ENCODE measurements at regions not wholly inside any gene's neighbourhood (a gene's known extent, or its start where the extent isn't known, plus 50 kb on each side); places are given as distances from the start of the nearest gene placed in this dataset.

DNA sequence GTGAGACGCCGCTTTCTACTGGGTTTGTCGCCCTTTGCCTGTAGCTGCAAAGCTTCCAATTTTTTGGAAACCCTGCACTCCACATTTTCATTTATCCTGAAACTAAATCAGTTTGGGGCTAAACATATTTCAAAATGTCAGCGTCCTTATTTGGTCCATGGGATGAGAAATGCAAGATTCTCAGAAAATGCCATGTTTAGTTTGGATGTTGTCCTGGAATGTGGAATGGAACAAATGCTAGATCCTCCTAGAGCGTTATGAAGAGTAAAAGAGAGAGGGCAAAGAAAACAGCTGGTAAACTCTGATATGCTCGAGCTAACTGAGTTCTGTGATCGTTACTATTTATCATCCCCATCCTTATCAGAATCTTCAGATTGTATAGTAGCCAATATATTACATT lies 236.9 kb downstream of the KLF6 start (continued):
- TF ChIP-seq ESRRG (CRISPR knock-in tag; IDR thresholded peaks at IDR 0.05) = no peak
- TF ChIP-seq GLIS3 (CRISPR knock-in tag; IDR thresholded peaks at IDR 0.05) = no peak
- TF ChIP-seq, protein P1, sequence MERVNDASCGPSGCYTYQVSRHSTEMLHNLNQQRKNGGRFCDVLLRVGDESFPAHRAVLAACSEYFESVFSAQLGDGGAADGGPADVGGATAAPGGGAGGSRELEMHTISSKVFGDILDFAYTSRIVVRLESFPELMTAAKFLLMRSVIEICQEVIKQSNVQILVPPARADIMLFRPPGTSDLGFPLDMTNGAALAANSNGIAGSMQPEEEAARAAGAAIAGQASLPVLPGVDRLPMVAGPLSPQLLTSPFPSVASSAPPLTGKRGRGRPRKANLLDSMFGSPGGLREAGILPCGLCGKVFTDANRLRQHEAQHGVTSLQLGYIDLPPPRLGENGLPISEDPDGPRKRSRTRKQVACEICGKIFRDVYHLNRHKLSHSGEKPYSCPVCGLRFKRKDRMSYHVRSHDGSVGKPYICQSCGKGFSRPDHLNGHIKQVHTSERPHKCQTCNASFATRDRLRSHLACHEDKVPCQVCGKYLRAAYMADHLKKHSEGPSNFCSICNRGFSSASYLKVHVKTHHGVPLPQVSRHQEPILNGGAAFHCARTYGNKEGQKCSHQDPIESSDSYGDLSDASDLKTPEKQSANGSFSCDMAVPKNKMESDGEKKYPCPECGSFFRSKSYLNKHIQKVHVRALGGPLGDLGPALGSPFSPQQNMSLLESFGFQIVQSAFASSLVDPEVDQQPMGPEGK (CRISPR knock-in tag; IDR thresholded peaks at IDR 0.05; ENCODE audit: borderline replicate concordance) = no peak

DNA sequence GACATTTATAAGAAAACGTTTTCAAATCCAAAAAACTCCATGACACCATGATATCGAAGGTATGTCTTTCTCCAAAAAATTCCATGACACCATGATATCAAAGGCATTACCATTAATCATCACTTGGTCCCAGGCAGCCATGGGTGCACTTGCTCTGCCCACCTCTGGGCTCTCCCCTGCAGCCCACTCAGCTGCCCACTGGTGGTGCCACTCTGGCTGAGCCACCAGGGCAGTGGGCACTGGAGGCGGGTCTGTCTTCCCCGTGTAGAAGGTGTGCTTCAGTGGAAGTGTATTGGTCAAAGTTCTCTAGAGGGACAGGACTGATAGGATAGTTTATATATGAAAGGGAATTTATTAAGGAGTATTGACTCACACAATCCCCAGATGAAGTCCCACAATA lies 240.4 kb downstream of the KLF6 start:
- no peak for ATAC-seq
- TF ChIP-seq GLIS3 (CRISPR knock-in tag; IDR thresholded peaks at IDR 0.05) (no peak), RARB (CRISPR knock-in tag; IDR thresholded peaks at IDR 0.05) (no peak), ZNF8 (CRISPR knock-in tag; IDR thresholded peaks at IDR 0.05) (no peak), BACH2 (CRISPR knock-in tag; IDR thresholded peaks at IDR 0.05; ENCODE audit: borderline replicate concordance) (no peak), ESRRG (CRISPR knock-in tag; IDR thresholded peaks at IDR 0.05) (no peak)
- TF ChIP-seq, protein P1 (CRISPR knock-in tag; IDR thresholded peaks at IDR 0.05; ENCODE audit: borderline replicate concordance) = no peak

DNA sequence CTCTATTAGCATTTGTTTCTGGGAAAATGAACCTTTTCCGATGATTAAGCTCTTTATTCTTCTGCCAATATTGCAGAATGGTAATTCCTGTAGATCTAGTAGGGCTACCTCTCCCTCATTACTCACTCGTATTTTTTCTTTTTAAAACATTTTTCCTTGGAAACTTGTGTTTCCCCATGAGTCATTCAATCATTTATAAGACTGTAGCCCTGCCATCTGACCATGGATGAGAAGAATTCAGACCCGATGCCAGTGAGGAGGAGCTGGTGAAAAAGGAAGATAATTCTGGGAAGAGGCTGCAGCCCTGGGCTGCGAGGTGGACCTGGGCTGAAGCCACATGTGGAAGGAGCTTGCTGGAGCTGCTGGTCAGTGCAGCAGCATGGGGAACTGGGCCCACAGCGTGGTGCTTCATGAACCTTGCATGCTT lies 242.8 kb downstream of the KLF6 start:
- TF ChIP-seq ZFP30 (CRISPR knock-in tag; IDR thresholded peaks at IDR 0.05) (no peak), CSDC2 (CRISPR knock-in tag; IDR thresholded peaks at IDR 0.05) (no peak), ZNF8 (CRISPR knock-in tag; IDR thresholded peaks at IDR 0.05) (no peak), BACH2 (CRISPR knock-in tag; IDR thresholded peaks at IDR 0.05; ENCODE audit: borderline replicate concordance) (no peak), ZNF565 (CRISPR knock-in tag; conservative IDR thresholded peaks at IDR 0.05; ENCODE audit: low read depth) (no peak), ESRRG (CRISPR knock-in tag; IDR thresholded peaks at IDR 0.05) (no peak), ZNF70 (CRISPR knock-in tag; IDR thresholded peaks at IDR 0.05) (no peak), ZFP3 (CRISPR knock-in tag; IDR thresholded peaks at IDR 0.05) (no peak), RARB (CRISPR knock-in tag; IDR thresholded peaks at IDR 0.05) (no peak), GLIS3 (CRISPR knock-in tag; IDR thresholded peaks at IDR 0.05) (no peak), ZC3H10 (CRISPR knock-in tag; IDR thresholded peaks at IDR 0.05) (no peak), ARNTL (CRISPR knock-in tag; IDR thresholded peaks at IDR 0.05; ENCODE audit: borderline replicate concordance, low read depth) (no peak), SNAI2 (CRISPR knock-in tag; IDR thresholded peaks at IDR 0.05) (no peak)
- TF ChIP-seq, protein P2, sequence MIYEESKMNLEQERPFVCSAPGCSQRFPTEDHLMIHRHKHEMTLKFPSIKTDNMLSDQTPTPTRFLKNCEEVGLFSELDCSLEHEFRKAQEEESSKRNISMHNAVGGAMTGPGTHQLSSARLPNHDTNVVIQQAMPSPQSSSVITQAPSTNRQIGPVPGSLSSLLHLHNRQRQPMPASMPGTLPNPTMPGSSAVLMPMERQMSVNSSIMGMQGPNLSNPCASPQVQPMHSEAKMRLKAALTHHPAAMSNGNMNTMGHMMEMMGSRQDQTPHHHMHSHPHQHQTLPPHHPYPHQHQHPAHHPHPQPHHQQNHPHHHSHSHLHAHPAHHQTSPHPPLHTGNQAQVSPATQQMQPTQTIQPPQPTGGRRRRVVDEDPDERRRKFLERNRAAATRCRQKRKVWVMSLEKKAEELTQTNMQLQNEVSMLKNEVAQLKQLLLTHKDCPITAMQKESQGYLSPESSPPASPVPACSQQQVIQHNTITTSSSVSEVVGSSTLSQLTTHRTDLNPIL (CRISPR knock-in tag; IDR thresholded peaks at IDR 0.05; ENCODE audit: low read depth) = no peak
- TF ChIP-seq, protein P3, sequence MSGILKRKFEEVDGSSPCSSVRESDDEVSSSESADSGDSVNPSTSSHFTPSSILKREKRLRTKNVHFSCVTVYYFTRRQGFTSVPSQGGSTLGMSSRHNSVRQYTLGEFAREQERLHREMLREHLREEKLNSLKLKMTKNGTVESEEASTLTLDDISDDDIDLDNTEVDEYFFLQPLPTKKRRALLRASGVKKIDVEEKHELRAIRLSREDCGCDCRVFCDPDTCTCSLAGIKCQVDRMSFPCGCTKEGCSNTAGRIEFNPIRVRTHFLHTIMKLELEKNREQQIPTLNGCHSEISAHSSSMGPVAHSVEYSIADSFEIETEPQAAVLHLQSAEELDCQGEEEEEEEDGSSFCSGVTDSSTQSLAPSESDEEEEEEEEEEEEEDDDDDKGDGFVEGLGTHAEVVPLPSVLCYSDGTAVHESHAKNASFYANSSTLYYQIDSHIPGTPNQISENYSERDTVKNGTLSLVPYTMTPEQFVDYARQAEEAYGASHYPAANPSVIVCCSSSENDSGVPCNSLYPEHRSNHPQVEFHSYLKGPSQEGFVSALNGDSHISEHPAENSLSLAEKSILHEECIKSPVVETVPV (CRISPR knock-in tag; IDR thresholded peaks at IDR 0.05) = no peak
- TF ChIP-seq, protein P4, sequence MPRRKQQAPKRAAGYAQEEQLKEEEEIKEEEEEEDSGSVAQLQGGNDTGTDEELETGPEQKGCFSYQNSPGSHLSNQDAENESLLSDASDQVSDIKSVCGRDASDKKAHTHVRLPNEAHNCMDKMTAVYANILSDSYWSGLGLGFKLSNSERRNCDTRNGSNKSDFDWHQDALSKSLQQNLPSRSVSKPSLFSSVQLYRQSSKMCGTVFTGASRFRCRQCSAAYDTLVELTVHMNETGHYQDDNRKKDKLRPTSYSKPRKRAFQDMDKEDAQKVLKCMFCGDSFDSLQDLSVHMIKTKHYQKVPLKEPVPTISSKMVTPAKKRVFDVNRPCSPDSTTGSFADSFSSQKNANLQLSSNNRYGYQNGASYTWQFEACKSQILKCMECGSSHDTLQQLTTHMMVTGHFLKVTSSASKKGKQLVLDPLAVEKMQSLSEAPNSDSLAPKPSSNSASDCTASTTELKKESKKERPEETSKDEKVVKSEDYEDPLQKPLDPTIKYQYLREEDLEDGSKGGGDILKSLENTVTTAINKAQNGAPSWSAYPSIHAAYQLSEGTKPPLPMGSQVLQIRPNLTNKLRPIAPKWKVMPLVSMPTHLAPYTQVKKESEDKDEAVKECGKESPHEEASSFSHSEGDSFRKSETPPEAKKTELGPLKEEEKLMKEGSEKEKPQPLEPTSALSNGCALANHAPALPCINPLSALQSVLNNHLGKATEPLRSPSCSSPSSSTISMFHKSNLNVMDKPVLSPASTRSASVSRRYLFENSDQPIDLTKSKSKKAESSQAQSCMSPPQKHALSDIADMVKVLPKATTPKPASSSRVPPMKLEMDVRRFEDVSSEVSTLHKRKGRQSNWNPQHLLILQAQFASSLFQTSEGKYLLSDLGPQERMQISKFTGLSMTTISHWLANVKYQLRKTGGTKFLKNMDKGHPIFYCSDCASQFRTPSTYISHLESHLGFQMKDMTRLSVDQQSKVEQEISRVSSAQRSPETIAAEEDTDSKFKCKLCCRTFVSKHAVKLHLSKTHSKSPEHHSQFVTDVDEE (CRISPR knock-in tag; IDR thresholded peaks at IDR 0.05) = no peak
- TF ChIP-seq, protein P1 (CRISPR knock-in tag; IDR thresholded peaks at IDR 0.05; ENCODE audit: borderline replicate concordance) = no peak
- ATAC-seq = peak; percentile 73
